ENCODE measurements at regions not wholly inside any gene's neighbourhood (a gene's known extent, or its start where the extent isn't known, plus 50 kb on each side); places are given as distances from the start of the nearest gene placed in this dataset.

- TF ChIP-seq CBX5 (IDR thresholded peaks at IDR 0.05; ENCODE audit: low read depth, low read length) (no peak), EP300 (IDR thresholded peaks at IDR 0.05; ENCODE audit: borderline replicate concordance in 1 of 2, low read depth in 2 of 2, low read length in 2 of 2) (no peak)
- TF ChIP-seq, protein P1, sequence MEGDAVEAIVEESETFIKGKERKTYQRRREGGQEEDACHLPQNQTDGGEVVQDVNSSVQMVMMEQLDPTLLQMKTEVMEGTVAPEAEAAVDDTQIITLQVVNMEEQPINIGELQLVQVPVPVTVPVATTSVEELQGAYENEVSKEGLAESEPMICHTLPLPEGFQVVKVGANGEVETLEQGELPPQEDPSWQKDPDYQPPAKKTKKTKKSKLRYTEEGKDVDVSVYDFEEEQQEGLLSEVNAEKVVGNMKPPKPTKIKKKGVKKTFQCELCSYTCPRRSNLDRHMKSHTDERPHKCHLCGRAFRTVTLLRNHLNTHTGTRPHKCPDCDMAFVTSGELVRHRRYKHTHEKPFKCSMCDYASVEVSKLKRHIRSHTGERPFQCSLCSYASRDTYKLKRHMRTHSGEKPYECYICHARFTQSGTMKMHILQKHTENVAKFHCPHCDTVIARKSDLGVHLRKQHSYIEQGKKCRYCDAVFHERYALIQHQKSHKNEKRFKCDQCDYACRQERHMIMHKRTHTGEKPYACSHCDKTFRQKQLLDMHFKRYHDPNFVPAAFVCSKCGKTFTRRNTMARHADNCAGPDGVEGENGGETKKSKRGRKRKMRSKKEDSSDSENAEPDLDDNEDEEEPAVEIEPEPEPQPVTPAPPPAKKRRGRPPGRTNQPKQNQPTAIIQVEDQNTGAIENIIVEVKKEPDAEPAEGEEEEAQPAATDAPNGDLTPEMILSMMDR (IDR thresholded peaks at IDR 0.05; ENCODE audit: control extremely low read depth in 1 of 3, insufficient read depth in 1 of 3, low read depth in 1 of 3, low read length in 3 of 3) = no peak
Observed at GRCh38 chr12:111185889-111186227, 183.0 kb downstream of the PHETA1 start.
